ENCODE measurements at regions not wholly inside any gene's neighbourhood (a gene's known extent, or its start where the extent isn't known, plus 50 kb on each side); places are given as distances from the start of the nearest gene placed in this dataset.

DNA sequence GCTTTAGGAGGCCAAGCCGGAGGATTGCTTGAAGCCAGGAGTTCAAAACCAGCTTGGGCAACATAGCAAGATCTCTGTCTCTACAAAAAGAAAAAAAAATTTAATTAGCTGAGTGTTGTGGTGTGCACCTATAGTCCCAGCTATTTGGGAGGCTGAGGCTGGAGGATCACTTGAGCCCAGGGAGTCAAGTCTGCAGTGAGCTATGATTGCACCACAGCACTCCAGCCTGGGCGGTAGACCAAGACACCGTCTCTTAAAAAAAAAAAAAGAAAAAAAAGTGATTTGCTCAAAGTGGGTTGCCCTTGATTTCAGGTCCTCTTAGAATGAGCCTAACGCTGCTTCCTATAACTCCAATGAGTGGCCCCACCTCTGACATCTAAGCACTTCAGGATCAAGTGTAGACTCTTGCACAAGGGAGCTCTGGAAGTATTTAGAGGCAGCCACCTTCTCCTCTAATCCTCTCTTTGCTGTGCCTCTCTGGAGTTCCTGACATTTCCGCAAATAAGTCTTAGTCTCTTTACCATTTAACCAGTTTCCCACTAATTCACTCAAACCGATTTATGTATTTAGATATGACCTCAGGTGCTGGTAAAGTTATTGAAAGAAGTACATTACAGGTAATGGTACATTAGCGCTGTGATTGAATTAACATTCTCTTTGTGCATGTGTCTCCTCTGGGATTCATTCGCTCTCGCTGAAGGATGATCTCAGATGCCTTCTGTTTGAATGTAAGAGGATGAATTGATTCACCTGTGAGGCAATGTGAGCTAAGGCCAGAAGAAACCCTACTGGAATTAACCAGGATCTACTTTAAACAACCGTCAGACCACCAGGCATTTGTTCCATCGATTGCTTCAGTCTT, 60.8 kb upstream of the CELF2 start:
- DNase-seq = no peak

GRCh38 chr10:10958041-10958440, 59.6 kb upstream of the CELF2 start:
- peak in 1 of 58 donors; percentile 48 for DNase-seq

DNA sequence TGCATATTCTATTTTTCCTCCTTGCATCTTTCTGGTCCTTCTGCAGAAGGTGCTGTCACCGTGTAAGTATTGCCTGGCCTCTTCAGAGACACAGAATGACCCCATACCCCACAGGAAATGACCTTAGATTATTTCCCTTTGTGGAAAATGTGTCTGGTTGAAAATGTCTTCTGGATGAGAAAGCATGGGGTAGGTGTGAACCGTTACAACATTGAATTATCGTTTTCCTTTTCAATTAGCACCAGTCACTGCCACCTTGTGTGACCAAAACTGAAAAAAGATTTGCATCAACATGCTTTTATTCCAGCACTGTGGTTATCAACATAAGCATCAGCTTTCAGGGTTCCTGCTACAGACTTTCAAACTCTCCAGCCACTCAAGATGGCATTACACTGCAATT, 58.0 kb upstream of the CELF2 start:
- DNase-seq = no peak

- DNase-seq = no peak
Measured at GRCh38 chr10:10960534-10960933, 57.1 kb upstream of the CELF2 start.

GRCh38 chr10:10961072-10961471, 56.6 kb upstream of the CELF2 start:
- DNase-seq = no peak

- DNase-seq = no peak
Measured at GRCh38 chr10:10967029-10967428, 50.6 kb upstream of the CELF2 start.

DNA sequence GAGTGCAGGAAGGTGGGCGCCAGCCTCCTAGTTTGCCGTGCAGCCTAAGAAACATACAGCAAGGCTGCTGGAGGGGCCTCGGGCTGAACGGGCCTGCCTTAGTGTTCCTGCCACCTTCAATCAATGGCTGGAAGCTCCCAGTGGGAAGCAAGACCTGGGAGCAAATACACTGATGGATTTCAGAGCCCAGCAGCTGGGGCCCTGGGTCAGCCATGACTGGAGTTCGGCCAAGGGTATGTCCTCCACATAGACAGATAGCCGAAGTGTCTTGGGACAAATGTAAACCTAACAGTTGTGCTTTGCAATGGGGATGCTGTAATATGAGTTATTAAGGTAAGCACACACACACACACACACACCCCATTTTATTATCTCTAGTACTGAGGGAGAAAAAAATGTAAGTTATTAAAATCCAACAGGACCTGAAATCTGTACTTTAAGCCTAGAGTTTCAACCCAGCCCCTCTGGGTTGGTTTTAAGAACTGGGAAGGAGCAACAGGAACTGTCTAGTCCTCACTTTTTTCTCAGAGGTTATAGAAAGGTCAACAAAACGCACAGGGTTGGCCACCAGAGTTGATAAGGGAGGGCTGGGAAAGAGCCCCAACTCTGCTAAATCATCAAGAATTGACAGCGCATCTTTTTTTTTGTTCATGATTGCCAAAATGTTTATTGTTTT, 50.0 kb upstream of the CELF2 start:
- DNase-seq = no peak
